Activated T-cell treated with anti-CD3 and anti-CD28 coated beads for 4 hours (primary cell): ENCODE measurements at regions not wholly inside any gene's neighbourhood (a gene's known extent, or its start where the extent isn't known, plus 50 kb on each side); places are given as distances from the start of the nearest gene placed in this dataset.

ENCODE experiments used
- DNase-seq: peaks from one replicate; pipeline ENCODE4 v3.0.0-alpha.2; 2020

- DNase-seq: no peak
Measured at GRCh38 chr11:80529726-80530125, 1088.9 kb upstream of the TENM4 start.

GRCh38 chr11:80525663-80526405 is 1085.0 kb upstream of the TENM4 start:
- no peak for DNase-seq

GRCh38 chr11:80524349-80524748 is 1083.5 kb upstream of the TENM4 start:
- DNase-seq: no peak

GRCh38 chr11:80523057-80523456 is 1082.2 kb upstream of the TENM4 start:
- no peak for DNase-seq

GRCh38 chr11:80521592-80521991 is 1080.8 kb upstream of the TENM4 start:
- no peak for DNase-seq

GRCh38 chr11:80520507-80520887 is 1079.7 kb upstream of the TENM4 start:
- DNase-seq: no peak

- DNase-seq: no peak
Measured at GRCh38 chr11:80519596-80520506, 1079.0 kb upstream of the TENM4 start.

GRCh38 chr11:80517701-80518100 is 1076.9 kb upstream of the TENM4 start:
- no peak for DNase-seq

- no peak for DNase-seq
Measured at GRCh38 chr11:80515097-80515496, 1074.3 kb upstream of the TENM4 start.

- DNase-seq: no peak
Measured at GRCh38 chr11:80512491-80512890, 1071.7 kb upstream of the TENM4 start.

- no peak for DNase-seq
Measured at GRCh38 chr11:80505771-80506170, 1064.9 kb upstream of the TENM4 start.

GRCh38 chr11:80503990-80504389 is 1063.2 kb upstream of the TENM4 start:
- no peak for DNase-seq

GRCh38 chr11:80502511-80502910 is 1061.7 kb upstream of the TENM4 start:
- DNase-seq: no peak

- DNase-seq: no peak
Measured at GRCh38 chr11:80495116-80495515, 1054.3 kb upstream of the TENM4 start.

GRCh38 chr11:80487952-80488351 is 1047.1 kb upstream of the TENM4 start:
- DNase-seq: no peak

- DNase-seq: no peak
Measured at GRCh38 chr11:80486678-80487077, 1045.8 kb upstream of the TENM4 start.

- DNase-seq: no peak
Measured at GRCh38 chr11:80477178-80477577, 1036.3 kb upstream of the TENM4 start.

GRCh38 chr11:80473562-80473961 is 1032.7 kb upstream of the TENM4 start:
- DNase-seq: no peak

- no peak for DNase-seq
Measured at GRCh38 chr11:80469871-80470270, 1029.0 kb upstream of the TENM4 start.

GRCh38 chr11:80466570-80466969 is 1025.7 kb upstream of the TENM4 start:
- DNase-seq: no peak

- DNase-seq: no peak
Measured at GRCh38 chr11:80462211-80462610, 1021.4 kb upstream of the TENM4 start.

GRCh38 chr11:80458376-80458775 is 1017.5 kb upstream of the TENM4 start:
- no peak for DNase-seq

- DNase-seq: no peak
Measured at GRCh38 chr11:80457823-80458222, 1017.0 kb upstream of the TENM4 start.

- no peak for DNase-seq
Measured at GRCh38 chr11:80455818-80456217, 1015.0 kb upstream of the TENM4 start.
